HG03442 (cell line): ENCODE measurements at regions not wholly inside any gene's neighbourhood (a gene's known extent, or its start where the extent isn't known, plus 50 kb on each side); places are given as distances from the start of the nearest gene placed in this dataset.

Source experiments
- ATAC-seq: cut with Tn5 transposase; IDR thresholded peaks from one replicate; pipeline ENCODE4 v1.9.1; 2021; ENCODE audit warnings: mild to moderate bottlenecking, moderate library complexity; ENCODE audit not compliant: unreplicated experiment

GRCh38 chr12:42812086-42812485, 222.5 kb upstream of the PRICKLE1 start:
- ATAC-seq, result no peak

GRCh38 chr12:42810006-42810405, 220.5 kb upstream of the PRICKLE1 start:
- no peak for ATAC-seq

- ATAC-seq, result no peak
Measured at GRCh38 chr12:42809226-42809625, 219.7 kb upstream of the PRICKLE1 start.

GRCh38 chr12:42807766-42808165, 218.2 kb upstream of the PRICKLE1 start:
- ATAC-seq, result no peak

GRCh38 chr12:42807251-42807650, 217.7 kb upstream of the PRICKLE1 start:
- no peak for ATAC-seq

- no peak for ATAC-seq
Measured at GRCh38 chr12:42804928-42805327, 215.4 kb upstream of the PRICKLE1 start.

DNA sequence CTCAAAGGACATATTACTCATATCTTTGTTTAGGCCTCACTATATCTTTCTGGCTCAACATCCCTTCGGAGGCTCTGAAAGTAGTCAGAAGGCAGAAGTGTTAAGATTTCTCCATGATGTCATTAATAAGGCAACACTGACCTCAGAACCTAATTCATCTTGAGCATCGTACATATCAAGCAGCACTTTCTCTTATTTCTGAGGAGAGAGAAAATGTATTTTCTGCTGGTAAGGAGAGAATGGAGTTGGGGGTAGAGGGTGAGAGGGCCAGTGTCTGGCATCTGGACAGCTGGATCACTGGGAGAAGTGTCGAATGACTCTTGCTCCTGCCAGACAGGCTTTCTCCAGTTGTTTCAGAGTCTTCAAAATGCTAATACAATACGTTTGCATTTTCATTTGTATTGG, 213.2 kb upstream of the PRICKLE1 start:
- ATAC-seq, result no peak

GRCh38 chr12:42801271-42801670, 211.7 kb upstream of the PRICKLE1 start:
- ATAC-seq, result no peak

- no peak for ATAC-seq
Measured at GRCh38 chr12:42799966-42800365, 210.4 kb upstream of the PRICKLE1 start.

GRCh38 chr12:42798811-42799438, 209.4 kb upstream of the PRICKLE1 start:
- ATAC-seq, result no peak

- no peak for ATAC-seq
Measured at GRCh38 chr12:42794806-42795205, 205.3 kb upstream of the PRICKLE1 start.

GRCh38 chr12:42793166-42793565, 203.6 kb upstream of the PRICKLE1 start:
- no peak for ATAC-seq

DNA sequence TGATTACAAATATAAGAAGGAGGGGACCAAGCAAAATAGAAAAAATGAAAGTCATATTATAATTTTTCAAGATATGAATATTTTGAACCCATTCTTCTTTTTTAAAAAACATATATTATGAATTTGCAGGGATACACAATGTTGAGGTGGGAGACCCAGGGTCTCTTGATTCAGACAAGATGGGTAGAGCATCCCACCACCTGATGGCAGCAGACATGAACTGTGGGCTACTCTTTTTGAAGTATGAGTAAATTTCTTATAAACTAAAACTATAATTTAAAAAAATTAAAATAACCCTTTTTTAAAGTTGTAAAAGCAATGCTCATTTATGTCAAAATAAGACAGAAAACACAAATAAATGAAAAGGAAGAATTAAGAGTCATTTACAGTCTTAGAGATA, 202.7 kb upstream of the PRICKLE1 start:
- no peak for ATAC-seq

GRCh38 chr12:42791399-42791798, 201.9 kb upstream of the PRICKLE1 start:
- no peak for ATAC-seq

DNA sequence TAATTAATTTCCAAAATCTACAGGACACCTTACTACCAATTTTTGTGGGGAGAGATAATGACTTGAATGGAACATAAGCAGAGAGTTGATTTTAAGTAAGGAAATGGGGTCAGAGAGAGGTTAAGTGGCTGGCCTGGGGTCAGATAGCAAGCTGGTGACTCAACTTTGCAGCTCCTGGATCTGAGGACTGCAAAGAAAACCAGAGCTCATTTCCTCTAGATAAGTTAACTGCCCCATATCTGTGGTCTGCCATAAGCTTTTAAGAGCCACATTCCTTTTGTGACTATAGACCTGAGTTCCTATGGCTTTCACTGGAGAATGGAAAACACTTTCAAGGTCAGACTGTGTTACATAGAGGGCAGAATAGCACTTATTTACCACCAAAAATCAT, 201.2 kb upstream of the PRICKLE1 start:
- ATAC-seq, result no peak

DNA sequence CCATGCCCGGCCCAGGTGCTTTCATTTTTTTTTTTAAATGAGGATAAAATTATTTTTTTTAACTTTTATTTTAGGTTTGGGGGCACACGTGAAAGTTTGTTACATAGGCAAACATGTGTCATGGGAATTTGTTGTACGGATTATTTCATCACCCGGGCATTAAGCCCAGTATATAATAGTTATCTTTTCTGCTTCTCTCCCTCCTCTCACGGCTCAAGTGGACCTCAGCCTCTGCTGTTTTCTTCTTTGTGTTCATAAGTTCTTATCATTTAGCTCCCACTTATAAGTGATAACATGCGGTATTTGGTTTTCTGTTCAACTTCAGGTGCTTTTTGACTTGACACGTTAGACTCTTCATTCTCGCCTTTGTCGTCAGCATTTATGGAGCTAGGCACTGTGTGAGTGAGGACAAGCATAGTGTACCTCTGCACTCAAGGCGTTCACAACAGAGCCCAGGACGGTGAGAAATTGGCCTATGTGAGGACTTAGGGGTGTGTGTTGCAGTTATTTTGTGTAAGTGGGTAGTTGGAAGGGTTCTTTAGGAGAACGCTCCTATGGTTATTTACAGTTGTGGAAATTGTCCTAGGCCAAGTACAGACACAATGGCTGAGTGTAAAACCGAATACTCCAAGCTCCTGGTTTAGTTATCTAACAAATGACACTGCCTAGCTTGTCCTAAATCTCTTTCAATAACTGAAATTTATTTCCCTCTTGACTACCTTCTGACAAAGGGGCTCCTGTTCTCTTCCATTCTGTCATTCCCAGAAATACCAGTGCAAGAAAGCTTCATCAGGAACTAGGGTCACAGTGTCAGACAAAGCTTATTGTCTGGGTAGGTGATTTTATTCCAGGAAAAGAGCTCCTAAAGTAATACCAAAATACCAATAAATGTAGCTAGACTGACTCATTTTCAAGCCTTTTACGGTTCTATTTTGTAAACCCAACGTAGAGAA, 200.5 kb upstream of the PRICKLE1 start:
- no peak for ATAC-seq

DNA sequence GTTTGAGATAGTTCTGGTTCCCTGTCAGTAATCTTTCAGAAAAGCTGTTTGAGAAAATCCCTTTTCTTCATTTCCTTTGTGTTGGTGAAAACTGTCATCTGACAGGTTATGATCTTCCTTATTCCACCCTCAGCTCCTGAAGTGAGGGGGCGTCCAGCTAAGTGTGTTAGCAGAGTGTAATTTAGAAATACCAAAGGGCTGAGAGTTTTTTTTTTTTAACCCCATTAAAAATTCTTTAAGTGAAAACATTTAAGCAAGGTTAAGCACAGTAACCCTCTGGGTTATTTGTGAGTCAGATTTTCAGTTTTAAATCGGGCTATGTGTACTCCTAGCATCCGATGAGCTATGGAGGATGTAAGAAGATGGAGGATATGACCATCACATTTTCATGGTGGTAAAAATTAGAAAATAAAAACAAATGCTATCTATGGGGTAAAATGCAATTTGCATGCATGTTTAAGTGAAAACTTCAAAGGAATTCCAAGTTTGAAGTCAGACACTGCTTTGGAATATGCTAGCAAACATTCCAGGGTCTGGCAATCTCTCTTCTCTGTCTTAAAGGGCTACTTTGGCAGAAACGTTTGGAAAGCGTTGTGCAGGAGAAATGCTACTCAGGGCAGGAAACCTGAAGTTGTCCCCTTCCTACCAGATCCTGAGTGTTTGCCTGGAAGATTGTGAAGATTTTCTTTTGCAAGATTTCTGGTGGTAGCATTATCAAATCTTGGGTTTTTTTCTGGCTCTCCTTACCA, 197.0 kb upstream of the PRICKLE1 start:
- ATAC-seq, result no peak

- no peak for ATAC-seq
Measured at GRCh38 chr12:42785944-42786343, 196.4 kb upstream of the PRICKLE1 start.

- ATAC-seq, result no peak
Measured at GRCh38 chr12:42780671-42781070, 191.1 kb upstream of the PRICKLE1 start.

DNA sequence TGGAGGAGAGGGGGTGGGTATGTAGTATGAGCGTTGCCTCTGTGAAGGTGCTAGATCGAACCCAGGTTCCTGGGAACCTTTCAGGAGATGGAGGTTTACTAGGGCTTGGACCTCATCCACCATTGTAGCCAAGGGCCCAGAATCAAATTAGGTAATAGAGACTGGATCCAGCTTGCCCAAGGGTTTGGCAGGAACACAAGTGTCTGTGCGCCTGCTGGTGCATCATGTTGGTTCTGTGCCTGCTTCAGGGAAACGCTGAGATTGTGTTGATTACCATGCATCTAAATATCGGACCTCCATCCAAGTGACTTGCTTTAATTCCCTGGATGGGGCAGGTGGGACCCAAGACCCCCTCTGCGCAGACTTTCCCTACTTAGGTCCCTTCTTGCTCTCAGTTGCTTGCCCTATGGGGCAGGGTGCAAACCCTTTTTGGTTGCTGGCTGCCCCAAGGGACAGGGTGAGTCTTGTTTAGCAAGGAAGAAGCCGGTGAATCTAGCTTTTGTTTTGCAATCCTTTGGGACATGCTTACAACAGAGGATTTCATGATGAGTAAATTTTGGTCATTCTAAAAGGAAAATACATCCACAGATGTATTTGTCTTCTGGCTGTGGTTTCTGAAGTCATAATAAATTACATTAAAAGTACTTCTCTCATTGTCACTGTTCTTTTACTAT, 189.8 kb upstream of the PRICKLE1 start:
- no peak for ATAC-seq

DNA sequence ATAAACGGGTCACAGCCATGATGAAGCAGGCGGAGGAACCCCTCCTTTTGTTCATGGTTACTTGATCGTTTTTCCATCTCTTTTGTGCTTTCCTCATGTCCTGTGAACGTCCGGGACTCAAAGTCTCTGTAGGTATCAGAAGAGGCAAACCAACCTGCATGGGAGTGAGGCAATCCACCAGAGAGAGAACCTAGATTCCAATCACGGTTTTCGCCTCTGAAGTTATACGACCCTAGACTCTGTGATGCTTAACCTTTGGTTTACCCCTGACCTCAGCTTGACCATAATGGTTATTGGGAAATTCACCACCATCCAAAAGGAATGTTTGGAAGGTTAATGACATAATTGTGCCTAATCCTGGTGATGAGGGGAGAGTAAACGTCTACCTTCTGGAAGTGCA, 186.8 kb upstream of the PRICKLE1 start:
- ATAC-seq, result no peak
